ENCODE measurements at regions not wholly inside any gene's neighbourhood (a gene's known extent, or its start where the extent isn't known, plus 50 kb on each side); places are given as distances from the start of the nearest gene placed in this dataset.

DNA sequence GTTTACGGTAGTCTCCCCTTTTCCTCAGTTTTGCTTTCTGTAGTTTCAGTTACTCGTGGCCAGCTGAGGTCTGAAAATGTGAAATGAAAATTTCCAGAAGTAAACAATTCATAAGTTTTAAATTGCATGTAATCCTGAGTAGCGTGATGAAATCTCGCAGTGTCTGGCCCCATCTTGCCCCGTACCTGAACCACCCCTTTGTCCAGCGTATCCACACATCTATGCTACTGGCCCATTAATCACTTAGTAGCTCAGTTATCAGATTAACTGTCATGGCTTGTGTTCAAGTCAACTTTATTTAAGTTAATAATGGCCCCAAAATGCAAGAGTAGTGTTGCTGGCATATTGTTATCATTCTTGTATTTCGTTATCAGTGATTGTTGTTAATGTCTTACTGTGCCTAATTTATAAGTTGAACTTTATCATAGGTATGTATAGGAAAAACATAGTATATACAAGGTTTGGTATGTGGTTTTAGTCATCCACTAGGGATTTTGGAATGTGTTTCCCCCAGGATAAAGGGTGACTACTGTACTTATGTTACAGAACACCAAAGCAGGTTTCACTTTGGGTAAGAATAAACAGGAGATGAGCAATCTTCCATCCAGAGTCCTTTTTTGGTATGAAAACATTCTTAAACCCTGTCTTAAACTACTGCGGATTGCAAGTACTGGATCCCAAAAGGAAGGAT lies 118.4 kb upstream of the KCNN2 start:
- no peak for DNase-seq

DNA sequence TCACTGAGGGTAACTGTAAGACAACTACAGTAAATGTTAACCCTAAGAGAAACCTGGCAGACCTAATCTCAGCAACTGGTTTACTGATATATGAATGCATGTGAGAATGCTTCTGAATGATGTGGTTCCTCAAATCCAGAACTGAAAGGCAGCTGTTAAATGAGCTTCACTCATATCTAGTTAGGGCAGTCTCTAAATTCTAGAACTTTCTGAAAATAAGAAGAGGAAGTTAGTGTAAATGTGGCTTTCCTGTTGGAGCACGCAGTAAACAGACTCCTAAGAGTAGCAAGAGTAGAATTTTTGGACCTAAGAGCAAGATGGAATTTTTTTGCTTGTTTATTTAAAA lies 117.9 kb upstream of the KCNN2 start:
- no peak for DNase-seq

DNA sequence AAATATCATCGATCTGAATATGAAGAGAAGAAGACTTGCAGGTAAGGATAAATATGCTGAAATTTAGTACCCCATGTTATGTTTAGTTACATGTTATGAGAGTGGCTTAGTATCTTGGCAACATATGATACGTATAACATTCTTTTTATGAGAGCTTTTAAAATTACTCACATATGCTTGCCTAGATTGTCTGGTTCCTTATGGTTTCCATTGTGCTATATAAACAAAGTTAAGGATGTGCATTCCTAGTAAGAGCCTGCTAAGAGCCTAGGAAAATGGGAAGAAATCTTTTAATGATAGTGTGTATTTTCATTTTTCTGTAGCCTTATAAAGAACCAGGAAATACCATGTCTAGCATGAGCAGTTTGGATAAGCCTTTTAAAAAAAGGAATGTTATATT lies 112.0 kb upstream of the KCNN2 start:
- no peak for DNase-seq

DNA sequence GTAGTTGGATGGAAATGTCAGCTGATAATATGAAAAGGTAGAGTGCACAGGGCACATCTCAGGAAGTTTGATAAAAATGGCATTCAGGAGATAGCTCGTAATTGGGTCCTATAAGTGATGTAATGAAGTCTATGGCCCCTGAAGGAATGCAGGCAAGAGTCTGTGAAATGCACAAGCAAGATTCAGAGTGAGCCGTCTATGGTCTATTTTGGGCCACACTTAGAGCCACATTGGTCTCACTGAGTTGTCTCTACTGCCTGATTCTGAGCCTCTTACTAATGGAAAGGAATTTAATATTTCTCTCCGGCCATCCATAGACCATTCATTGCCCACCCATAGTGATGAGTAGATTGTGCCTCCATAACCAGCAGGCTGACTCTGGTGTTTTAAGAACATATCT lies 111.3 kb upstream of the KCNN2 start:
- no peak for DNase-seq

DNA sequence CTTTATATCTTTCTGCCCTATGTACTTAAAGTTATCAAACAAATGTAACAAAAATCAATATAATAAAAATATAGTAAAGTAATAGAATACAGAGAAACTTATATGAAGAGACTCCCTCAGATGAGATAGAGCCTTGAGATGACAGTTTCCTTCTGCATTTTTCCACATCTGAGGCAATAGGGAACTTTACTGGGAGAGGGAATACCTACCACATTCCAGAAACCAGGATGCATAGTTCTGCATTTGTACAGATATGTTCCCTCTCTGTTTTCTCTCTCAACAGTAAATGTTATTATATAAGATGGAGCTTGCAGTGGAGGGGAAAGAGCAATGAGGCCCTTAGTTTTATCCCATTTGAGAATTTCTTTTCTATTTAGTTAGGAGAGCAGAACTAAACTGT lies 109.6 kb upstream of the KCNN2 start:
- DNase-seq: no peak

DNA sequence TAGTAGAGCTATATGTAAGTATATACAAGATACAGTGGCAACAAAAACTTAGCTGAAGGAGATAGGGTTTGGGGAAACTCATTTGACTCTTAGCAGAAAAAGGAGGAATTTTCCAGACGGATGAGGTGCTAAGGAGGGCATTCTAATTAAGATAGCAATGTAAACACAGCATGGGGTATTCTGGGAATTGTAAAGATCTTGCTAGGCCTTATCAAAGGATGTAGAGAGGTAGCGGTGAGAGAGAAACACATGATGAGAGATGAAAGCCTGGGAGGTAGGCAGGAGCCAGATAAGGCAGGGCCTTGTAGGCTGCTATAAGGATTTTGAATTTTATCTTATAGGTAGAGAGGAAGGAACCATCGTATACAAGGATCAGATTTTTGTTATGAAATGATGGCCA lies 106.6 kb upstream of the KCNN2 start:
- DNase-seq: no peak

DNA sequence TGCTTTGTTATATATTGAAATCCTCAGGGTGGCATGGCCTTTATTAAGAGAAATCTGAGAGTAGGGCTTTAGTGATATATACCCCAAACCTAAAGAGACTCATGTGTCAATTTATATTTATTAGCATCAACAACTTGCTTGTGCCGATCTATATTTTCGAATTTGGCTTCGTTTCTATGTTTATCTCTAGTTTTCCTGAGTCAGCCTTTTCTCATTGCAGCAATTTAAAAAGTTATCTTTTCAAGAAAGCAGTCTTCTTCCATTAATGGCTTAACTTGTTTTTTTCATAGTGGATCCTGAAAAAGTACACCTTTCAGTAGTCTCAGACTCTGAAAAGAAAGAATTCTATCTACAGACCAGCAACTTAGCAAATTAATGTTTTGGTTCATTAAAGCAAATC lies 99.9 kb upstream of the KCNN2 start:
- DNase-seq: no peak

DNA sequence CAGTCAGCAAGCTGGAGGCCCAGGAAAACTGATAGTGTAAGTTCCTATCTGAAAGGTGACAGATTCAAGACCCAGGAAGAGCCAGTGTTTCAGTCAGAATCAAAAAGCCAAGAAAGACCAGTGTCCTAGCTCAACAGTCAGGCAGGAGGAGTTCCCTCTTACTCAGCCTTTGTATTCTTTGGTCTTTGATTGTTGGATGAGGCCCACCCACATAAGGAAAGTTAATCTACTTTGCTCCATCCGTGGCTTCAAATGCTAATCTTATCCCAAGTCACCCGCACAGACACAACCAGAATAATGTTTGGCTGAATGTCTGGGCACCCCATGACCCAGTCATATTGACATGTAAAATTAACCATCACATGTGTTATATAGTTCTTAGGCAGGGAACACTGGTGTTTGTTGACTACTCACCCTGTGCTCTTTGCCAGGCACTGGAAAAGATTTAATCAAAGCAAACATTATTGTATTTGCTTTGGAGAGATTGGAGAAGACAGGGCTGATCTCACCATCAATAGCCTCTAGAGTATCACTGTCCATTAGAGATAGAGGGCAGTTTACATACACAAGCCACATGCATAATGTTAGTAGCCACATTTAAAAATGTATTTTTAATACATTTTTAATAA lies 96.3 kb upstream of the KCNN2 start:
- DNase-seq: no peak

DNA sequence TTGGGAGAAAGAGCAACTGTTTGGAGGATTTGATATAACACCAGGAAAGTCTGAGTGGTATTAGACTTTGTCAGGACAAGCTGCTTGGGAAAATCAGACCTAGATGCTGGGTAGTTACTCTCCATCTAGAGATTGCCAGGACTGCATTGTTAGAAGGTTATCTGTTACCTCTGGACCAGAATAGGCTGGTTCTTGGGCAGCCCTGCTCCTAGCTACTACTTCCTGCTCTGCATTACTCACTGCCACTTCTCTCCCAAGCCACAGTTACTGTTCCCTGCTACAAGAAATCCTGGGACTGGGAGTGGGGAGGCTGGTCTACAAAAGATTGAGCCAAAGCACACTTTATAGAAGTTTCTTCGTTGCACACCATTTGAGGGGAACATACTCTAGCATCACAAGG lies 95.5 kb upstream of the KCNN2 start:
- no peak for DNase-seq

DNA sequence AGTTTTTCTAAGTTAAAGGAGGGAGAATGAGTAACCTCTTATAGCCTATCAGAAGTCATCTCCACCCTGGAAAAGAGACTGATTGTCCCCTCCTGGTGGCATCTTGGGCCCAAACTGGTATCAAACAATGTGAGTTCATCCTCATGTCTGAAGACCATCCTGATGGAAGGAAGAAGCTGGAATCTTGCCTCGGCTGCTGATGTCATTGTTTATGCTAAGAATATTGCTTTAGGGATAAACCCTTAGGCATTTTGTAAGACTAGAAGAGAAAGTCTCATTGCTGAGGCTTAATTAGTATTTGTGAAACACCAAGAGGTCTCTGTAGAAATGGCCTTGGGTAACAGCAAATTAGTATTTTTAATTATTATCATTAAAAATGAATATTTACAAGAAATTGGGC lies 65.7 kb upstream of the KCNN2 start:
- no peak for DNase-seq

DNA sequence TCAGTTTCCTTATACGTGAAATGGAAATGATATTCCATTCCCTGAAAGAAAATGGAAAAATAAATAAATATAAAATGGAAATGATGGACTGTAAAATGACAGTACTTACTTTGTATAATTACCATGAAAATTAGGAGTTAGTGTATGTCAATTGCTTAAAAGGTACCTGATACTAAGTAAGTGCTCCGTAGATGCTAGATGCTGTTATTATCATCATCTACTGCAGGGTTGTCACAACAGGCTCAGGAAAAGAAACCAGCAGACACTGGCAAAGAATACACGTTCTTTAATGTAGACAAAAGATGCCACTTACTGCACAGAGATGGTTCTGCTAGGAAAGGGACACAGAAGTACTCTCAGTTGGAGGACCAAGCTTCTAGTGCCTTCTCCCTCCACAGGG lies 64.0 kb upstream of the KCNN2 start:
- DNase-seq: no peak

DNA sequence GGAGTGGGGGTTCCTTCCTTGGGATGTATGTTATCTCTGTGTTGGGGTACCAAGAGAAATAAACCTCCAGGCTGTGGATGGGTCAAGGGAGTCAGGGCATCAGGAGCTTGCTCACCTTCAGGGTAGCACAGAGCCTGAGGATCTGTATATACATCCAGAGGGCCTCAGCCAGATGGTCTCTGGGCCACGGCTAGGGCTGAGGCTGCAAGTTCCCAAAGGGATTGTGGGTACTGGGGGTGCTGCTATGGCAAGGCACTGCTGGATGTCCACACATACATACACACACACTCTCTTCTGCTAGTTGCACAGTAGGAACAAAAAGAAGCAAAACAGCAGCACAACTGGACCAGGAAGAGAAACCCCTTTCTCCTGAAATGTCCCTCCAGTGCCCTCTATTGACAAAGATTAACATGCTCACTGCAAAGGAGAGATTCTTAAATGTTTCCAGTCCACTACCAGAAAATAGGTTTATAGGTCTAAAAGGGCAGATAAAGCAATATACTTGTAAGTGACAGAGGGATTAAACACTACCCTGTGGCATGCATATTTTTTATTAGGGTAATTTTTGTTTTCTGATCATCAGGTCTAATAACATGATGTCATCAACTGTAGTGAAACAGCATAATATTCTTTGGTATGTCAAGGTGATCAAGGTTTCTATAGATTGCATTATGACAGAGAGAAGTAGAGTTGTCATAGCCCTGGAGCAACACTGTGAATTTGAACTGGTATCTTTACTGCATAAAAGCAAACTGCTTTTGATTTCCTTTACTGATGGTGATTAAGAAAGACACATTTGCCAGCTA lies 56.3 kb upstream of the KCNN2 start:
- no peak for DNase-seq

DNA sequence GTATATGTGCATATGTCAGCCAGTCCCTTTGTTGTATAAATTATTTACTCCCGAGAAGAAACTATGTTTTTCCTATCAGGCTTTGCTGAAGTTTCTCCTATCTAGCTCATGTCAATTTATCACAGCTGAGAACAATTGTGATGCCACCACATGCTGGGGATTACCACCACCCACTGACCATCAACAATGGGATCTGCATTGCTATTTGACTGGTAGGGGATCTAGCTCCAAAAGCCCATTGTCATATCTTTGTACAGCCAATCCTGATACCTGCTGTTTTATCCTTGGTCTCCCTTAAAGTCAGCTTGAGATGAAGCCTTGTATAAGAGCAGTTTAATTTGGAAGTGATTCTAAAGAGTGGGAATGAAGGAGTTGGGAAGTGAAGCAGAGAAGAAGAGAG lies 53.9 kb upstream of the KCNN2 start:
- no peak for DNase-seq

DNA sequence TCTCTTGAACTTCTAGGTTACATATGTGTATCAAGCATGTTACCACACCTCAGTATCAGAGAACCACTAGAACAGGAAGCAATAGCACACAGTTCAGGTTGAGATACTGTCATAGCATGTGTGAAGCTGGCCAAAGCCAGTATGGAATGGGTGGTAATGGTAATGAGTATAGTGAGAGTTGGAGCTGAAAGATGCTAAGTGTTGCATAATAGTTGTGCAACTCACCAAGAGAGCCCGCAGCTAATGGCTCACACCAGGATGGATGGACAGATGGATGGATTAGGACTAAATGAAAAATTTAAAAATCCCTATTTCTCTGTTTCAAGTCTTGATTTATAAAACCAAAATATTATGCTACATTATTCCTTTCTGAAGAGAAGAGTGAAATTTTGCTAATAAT lies 53.4 kb upstream of the KCNN2 start:
- no peak for DNase-seq

DNA sequence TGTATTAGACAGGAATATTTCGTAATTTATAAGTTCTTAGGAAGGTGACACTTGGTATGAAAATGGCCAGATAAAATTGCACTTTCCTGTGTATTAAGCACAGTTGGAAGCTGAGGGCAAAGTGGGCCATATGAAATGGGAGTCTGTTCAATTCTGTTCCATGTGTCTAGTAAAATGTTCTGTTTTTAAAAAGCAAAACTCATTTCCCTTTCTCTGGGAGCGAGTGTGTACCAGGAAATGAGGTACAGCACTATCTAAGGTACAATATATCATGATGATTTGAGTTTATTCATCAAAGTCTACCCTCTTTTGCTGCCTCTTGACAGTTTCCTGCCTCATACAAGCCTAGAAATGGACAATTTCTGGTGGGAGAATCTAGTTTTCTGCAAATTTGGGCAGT lies 51.2 kb upstream of the KCNN2 start:
- DNase-seq: no peak

DNA sequence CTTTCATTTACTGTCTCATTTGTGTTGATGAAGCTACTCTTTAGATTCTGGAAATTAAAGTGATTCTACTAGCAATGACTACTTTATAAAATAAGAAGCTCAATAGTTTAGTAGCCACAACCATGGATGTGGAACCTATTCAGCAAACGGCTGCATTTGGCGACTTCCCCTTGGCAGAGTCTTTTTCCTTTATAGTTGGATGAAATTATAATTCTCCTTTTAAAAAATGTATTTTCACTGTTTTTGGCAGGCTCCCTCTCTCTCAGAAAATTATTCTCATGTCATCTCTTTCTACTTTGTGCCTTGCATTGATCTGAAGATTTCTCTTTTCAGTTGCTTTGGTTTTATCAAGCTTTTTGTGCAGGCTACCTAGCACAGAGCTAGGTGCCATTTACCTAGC lies 50.6 kb upstream of the KCNN2 start:
- DNase-seq: no peak

DNA sequence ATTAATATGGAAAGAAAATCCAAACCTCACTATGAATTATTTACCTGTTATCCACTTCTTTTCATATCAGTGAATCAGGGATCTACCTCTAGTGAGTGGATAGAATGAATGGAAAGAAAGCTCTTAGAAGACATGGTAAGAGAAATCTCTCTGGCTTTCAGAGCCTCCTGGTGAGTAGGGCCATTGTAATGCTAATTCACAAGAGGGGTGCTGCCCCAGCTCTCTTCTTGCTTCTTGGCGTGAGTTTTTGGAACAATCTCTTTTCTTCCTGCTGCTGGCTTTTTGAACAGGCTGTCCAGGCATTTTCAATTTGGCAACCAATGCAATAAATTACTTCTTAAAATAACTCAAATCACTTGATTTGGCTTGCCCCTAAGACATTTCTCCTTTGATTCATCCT lies 49.9 kb upstream of the KCNN2 start:
- DNase-seq: peak in 5 of 56 donors; percentile 0 to 6 (median 1)
